HEK293 (cell line): ENCODE measurements at regions not wholly inside any gene's neighbourhood (a gene's known extent, or its start where the extent isn't known, plus 50 kb on each side); places are given as distances from the start of the nearest gene placed in this dataset.

Source experiments
- ELK4 ChIP-seq: IDR thresholded peaks from 2 replicates; pipeline ENCODE4 v1.6.1; 2011; ENCODE audit warnings: mild to moderate bottlenecking, low read depth, low read length, borderline replicate concordance
- GFI1B ChIP-seq: fragments of 450-650 bp; formaldehyde crosslinking; IDR thresholded peaks from 2 replicates; pipeline ENCODE4 v1.5.1; 2016; ENCODE audit warnings: missing biosample characterization, missing genetic modification characterization
- ZBTB11 ChIP-seq: fragments of 450-650 bp; formaldehyde crosslinking; conservative IDR thresholded peaks from 2 replicates; pipeline ENCODE4 v1.5.1; 2016; ENCODE audit warnings: low read depth, missing biosample characterization, missing genetic modification characterization
- ZFP3 ChIP-seq: fragments of 450-650 bp; formaldehyde crosslinking; IDR thresholded peaks from 2 replicates; pipeline ENCODE4 v1.5.1; 2016; ENCODE audit warnings: low read depth, missing biosample characterization, missing genetic modification characterization
- ZNF138 ChIP-seq: fragments of 450-650 bp; formaldehyde crosslinking; IDR thresholded peaks from 2 replicates; pipeline ENCODE4 v1.5.1; 2016; ENCODE audit warnings: missing biosample characterization, missing genetic modification characterization, borderline replicate concordance
- ZNF2 ChIP-seq: fragments of 450-650 bp; formaldehyde crosslinking; IDR thresholded peaks from 2 replicates; pipeline ENCODE4 v1.5.1; 2016; ENCODE audit warnings: missing biosample characterization, missing genetic modification characterization
- ZNF26 ChIP-seq: fragments of 450-650 bp; formaldehyde crosslinking; IDR thresholded peaks from 2 replicates; pipeline ENCODE4 v1.5.1; 2016; ENCODE audit warnings: missing biosample characterization, missing genetic modification characterization
- ZNF513 ChIP-seq: fragments of 450-650 bp; IDR thresholded peaks from 2 replicates; pipeline ENCODE4 v1.5.1; 2018; ENCODE audit warnings: missing biosample characterization, missing genetic modification characterization
- ZNF518A ChIP-seq: fragments of 450-650 bp; formaldehyde crosslinking; conservative IDR thresholded peaks from 2 replicates; pipeline ENCODE4 v1.5.1; 2016; ENCODE audit warnings: low read depth, missing biosample characterization, missing genetic modification characterization
- ZNF600 ChIP-seq: fragments of 450-650 bp; formaldehyde crosslinking; IDR thresholded peaks from 2 replicates; pipeline ENCODE4 v1.5.1; 2016; ENCODE audit warnings: missing biosample characterization, missing genetic modification characterization

GRCh38 chr11:69908511-69909220 is 89.5 kb upstream of the FGF3 start (continued):
- TF ChIP-seq ZBTB11 (tag by site-specific recombination) (no peak), ZNF518A (tag by site-specific recombination) (no peak), ELK4 (no peak), ZNF26 (tag by site-specific recombination) (no peak), GFI1B (tag by site-specific recombination) (no peak), ZNF600 (tag by site-specific recombination) (no peak), ZNF138 (tag by site-specific recombination) (no peak), ZNF513 (tag by site-specific recombination) (no peak), ZNF2 (tag by site-specific recombination) (no peak), ZFP3 (tag by site-specific recombination) (no peak)
